ENCODE measurements at regions not wholly inside any gene's neighbourhood (a gene's known extent, or its start where the extent isn't known, plus 50 kb on each side); places are given as distances from the start of the nearest gene placed in this dataset.

DNA sequence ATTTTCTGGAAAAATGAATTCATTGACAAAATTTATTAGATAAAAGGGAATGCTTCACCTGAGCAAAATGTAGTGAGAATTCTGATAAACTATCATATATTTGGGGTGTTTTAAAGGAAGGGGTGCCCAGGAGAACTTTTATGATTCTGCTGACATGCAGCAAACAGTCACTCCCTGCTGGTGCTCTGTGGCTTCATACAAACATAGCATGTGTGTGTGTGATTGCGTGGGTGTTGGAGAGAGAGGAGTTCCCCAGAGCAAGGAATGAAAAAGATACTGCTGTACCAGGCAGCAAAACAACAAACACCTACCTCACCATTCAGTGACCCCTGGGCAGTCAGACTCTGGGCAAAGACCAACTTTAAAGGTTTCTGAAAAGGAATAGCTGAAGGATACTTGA lies 546.7 kb downstream of the RFC3 start:
- H3K4me3 ChIP-seq (replicated peaks in 1 of 3; ENCODE audit: insufficient read depth in 1 of 3, low read depth in 1 of 3, low read length in 3 of 3): no peak overlapping the region
- BruUV-seq (replicated peaks): no TSS peak
- H3K4me1 ChIP-seq (ENCODE audit: control insufficient read depth, extremely low read depth, insufficient read depth, low read length): no peaks in the 10 kb centered on the region
- H3K9me3 ChIP-seq (replicated peaks; ENCODE audit: control insufficient read depth, insufficient read depth, low read length): no peaks in the 10 kb centered on the region
- no peak overlapping the region for H2AFZ ChIP-seq (ENCODE audit: low read depth, low read length)
- TF ChIP-seq, protein P1, sequence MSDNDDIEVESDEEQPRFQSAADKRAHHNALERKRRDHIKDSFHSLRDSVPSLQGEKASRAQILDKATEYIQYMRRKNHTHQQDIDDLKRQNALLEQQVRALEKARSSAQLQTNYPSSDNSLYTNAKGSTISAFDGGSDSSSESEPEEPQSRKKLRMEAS (IDR thresholded peaks at IDR 0.05; ENCODE audit: insufficient read depth, insufficient read length): no peak
- TF ChIP-seq POLR2AphosphoS5 (IDR thresholded peaks at IDR 0.05; ENCODE audit: insufficient read depth, low read depth, low read length) (no peak), FOS (IDR thresholded peaks at IDR 0.05; ENCODE audit: borderline replicate concordance, insufficient read depth, low read length) (no peak), EZH2 (IDR thresholded peaks at IDR 0.05; ENCODE audit: borderline replicate concordance, low read depth, low read length, severe bottlenecking) (no peak), JUN (IDR thresholded peaks at IDR 0.05; ENCODE audit: borderline replicate concordance, insufficient read depth, insufficient read length, low read depth) (no peak), MYC (IDR thresholded peaks at IDR 0.05; ENCODE audit: low read depth, low read length) (no peak), GATA2 (IDR thresholded peaks at IDR 0.05; ENCODE audit: insufficient read depth, insufficient read length, low read depth, low read length) (no peak), POLR2A (IDR thresholded peaks at IDR 0.05; ENCODE audit: low read depth, low read length) (no peak)
- TF ChIP-seq, protein P2, sequence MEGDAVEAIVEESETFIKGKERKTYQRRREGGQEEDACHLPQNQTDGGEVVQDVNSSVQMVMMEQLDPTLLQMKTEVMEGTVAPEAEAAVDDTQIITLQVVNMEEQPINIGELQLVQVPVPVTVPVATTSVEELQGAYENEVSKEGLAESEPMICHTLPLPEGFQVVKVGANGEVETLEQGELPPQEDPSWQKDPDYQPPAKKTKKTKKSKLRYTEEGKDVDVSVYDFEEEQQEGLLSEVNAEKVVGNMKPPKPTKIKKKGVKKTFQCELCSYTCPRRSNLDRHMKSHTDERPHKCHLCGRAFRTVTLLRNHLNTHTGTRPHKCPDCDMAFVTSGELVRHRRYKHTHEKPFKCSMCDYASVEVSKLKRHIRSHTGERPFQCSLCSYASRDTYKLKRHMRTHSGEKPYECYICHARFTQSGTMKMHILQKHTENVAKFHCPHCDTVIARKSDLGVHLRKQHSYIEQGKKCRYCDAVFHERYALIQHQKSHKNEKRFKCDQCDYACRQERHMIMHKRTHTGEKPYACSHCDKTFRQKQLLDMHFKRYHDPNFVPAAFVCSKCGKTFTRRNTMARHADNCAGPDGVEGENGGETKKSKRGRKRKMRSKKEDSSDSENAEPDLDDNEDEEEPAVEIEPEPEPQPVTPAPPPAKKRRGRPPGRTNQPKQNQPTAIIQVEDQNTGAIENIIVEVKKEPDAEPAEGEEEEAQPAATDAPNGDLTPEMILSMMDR (IDR thresholded peaks at IDR 0.05; ENCODE audit: extremely low read depth in 1 of 2, insufficient read depth in 1 of 2, low read depth in 1 of 2, low read length in 2 of 2): no peak
- ChIA-PET POLR2A (no interaction called here), CTCF (interaction anchor here (1.8 kb wide), 1 partner anchor 16 kb away, joined by 4 read pairs; no protein-coding TSS in a partner anchor)
- no peaks in the 10 kb centered on the region for H3K27me3 ChIP-seq (ENCODE audit: control insufficient read depth in 2 of 2, insufficient read depth in 2 of 2, low read length in 2 of 2)
- no peaks in the 10 kb centered on the region for H3K9me1 ChIP-seq (replicated peaks; ENCODE audit: control insufficient read depth, extremely low read depth, insufficient read depth, low read length)
- DNase-seq (ENCODE audit: low read depth, low spot score) (no peak), FAIRE-seq (no peak)
- dilution Hi-C loops (cut with MboI; ENCODE audit: extremely low pct_ligation_motif_present, low sequenced_read_pairs) (no loop called here), intact Hi-C loops (cut with micrococcal nuclease) (no loop called here)
- no peak overlapping the region for H3K9ac ChIP-seq (replicated peaks; ENCODE audit: extremely low read depth, insufficient read depth, low read length)
- H4K20me1 ChIP-seq (replicated peaks; ENCODE audit: control insufficient read depth, extremely low read depth, insufficient read depth, low read length): no peaks in the 10 kb centered on the region
- H3K79me2 ChIP-seq (ENCODE audit: control insufficient read depth, insufficient read depth, low read length): no peaks in the 10 kb centered on the region
- no peak overlapping the region for H3K27ac ChIP-seq (ENCODE audit: insufficient read depth, low read depth, low read length)
- H3K36me3 ChIP-seq (ENCODE audit: control insufficient read depth in 2 of 2, extremely low read depth in 1 of 2, insufficient read depth in 2 of 2, low read length in 2 of 2): no peaks in the 10 kb centered on the region
- H3K4me2 ChIP-seq (ENCODE audit: insufficient read depth, low read length): no peak overlapping the region
